HepG2 (cell line): ENCODE measurements at regions not wholly inside any gene's neighbourhood (a gene's known extent, or its start where the extent isn't known, plus 50 kb on each side); places are given as distances from the start of the nearest gene placed in this dataset.

Experiments used
- BCL6 ChIP-seq: IDR thresholded peaks from 2 replicates; pipeline ENCODE4 v1.6.1; 2016; ENCODE audit warnings: missing genetic modification reagents, missing compliant biosample characterization
- CTCF ChIP-seq: sonication (generic); formaldehyde crosslinking; IDR thresholded peaks from 2 replicates; pipeline ENCODE4 v1.5.0; 2020; ENCODE audit warnings: mild to moderate bottlenecking, missing genetic modification reagents, moderate library complexity
- ELF4 ChIP-seq: sonication (generic); formaldehyde crosslinking; IDR thresholded peaks from 2 replicates; pipeline ENCODE4 v1.5.0; 2020; ENCODE audit warnings: missing genetic modification reagents, mild to moderate bottlenecking, moderate library complexity, borderline replicate concordance
- JUNB ChIP-seq: sonication (generic); formaldehyde crosslinking; IDR thresholded peaks from 2 replicates; pipeline ENCODE4 v1.8.0; 2022; ENCODE audit warnings: missing genetic modification reagents, mild to moderate bottlenecking, borderline replicate concordance
- MNT ChIP-seq: fragments of 450-650 bp; IDR thresholded peaks from 2 replicates; pipeline ENCODE4 v1.6.1; 2016
- MYC ChIP-seq: sonication (generic); formaldehyde crosslinking; IDR thresholded peaks from 2 replicates; pipeline ENCODE4 v1.9.0; 2021; ENCODE audit warnings: missing genetic modification reagents, borderline replicate concordance
- NPAS2 ChIP-seq: sonication (generic); formaldehyde crosslinking; IDR thresholded peaks from 2 replicates; pipeline ENCODE4 v1.8.0; 2022; ENCODE audit warnings: mild to moderate bottlenecking, missing genetic modification reagents, borderline replicate concordance
- RAD21 ChIP-seq: fragments of 450-650 bp; formaldehyde crosslinking; IDR thresholded peaks from 2 replicates; pipeline ENCODE4 v1.5.0; 2020; ENCODE audit warnings: mild to moderate bottlenecking
- SNRNP70 ChIP-seq: fragments of 200-400 bp; formaldehyde crosslinking; IDR thresholded peaks from 2 replicates; pipeline ENCODE4 v1.6.1; 2017; ENCODE audit warnings: mild to moderate bottlenecking, low read depth, low read length, moderate library complexity
- TFE3 ChIP-seq: IDR thresholded peaks from 2 replicates; pipeline ENCODE4 v1.6.1; 2016
- ZBTB33 ChIP-seq: sonication (generic); formaldehyde crosslinking; IDR thresholded peaks from 2 replicates; pipeline ENCODE4 v1.4.0; 2020; ENCODE audit warnings: missing genetic modification reagents

GRCh38 chr15:93173369-93173768 is 84.4 kb upstream of the RGMA start:
- no peak for TF ChIP-seq RAD21 (CRISPR knock-in tag)
- TF ChIP-seq TFE3 (CRISPR knock-in tag), result no peak
- no peak for TF ChIP-seq ELF4
- TF ChIP-seq CTCF, result no peak
- TF ChIP-seq SNRNP70, result no peak
- TF ChIP-seq ZBTB33 (CRISPR knock-in tag), result no peak
- TF ChIP-seq MYC (CRISPR knock-in tag), result no peak
- TF ChIP-seq JUNB (CRISPR knock-in tag), result no peak
- no peak for TF ChIP-seq NPAS2 (CRISPR knock-in tag)
- no peak for TF ChIP-seq MNT
- TF ChIP-seq BCL6 (CRISPR knock-in tag), result no peak
